HTR-8/SVneo (cell line): ENCODE measurements at regions not wholly inside any gene's neighbourhood (a gene's known extent, or its start where the extent isn't known, plus 50 kb on each side); places are given as distances from the start of the nearest gene placed in this dataset.
"Not testable (repeated sequence)": the region's sequence is repeated elsewhere in the genome, so short reads cannot be mapped to it uniquely, and the experiment has no call there.

Source experiments
- DNase-seq: peaks from one replicate; pipeline ENCODE4 v3.0.0; 2011; ENCODE audit warnings: low spot score, mixed read lengths; ENCODE audit not compliant: insufficient read length
- FAIRE-seq: peaks from 2 replicates; lab custom pipeline; 2011; peaks lifted over from hg19 to GRCh38; lab: Jason Lieb, UNC

- no peak for FAIRE-seq
Measured at GRCh38 chr14:83085725-83086124, 1552.1 kb upstream of the SEL1L start.

GRCh38 chr14:83091991-83092956, 1558.6 kb upstream of the SEL1L start:
- not testable (repeated sequence) for FAIRE-seq, DNase-seq

More at GRCh38 chr14:83085725-83086124, 1552.1 kb upstream of the SEL1L start:
- DNase-seq = no peak

GRCh38 chr14:83096092-83096491, 1562.4 kb upstream of the SEL1L start:
- FAIRE-seq (no peak), DNase-seq (no peak)

GRCh38 chr14:83101846-83102245, 1568.2 kb upstream of the SEL1L start:
- DNase-seq (no peak), FAIRE-seq (no peak)

GRCh38 chr14:83118029-83118428, 1584.4 kb upstream of the SEL1L start:
- DNase-seq = no peak
- no peak for FAIRE-seq

- DNase-seq = no peak
Measured at GRCh38 chr14:83120187-83120586, 1586.5 kb upstream of the SEL1L start.

GRCh38 chr14:83126076-83126475, 1592.4 kb upstream of the SEL1L start:
- no peak for DNase-seq
- FAIRE-seq = no peak

More at GRCh38 chr14:83120187-83120586, 1586.5 kb upstream of the SEL1L start:
- no peak for FAIRE-seq

- DNase-seq = no peak
- FAIRE-seq = no peak
Measured at GRCh38 chr14:83128783-83129182, 1595.1 kb upstream of the SEL1L start.

- no peak for DNase-seq
- FAIRE-seq = no peak
Measured at GRCh38 chr14:83129496-83129895, 1595.8 kb upstream of the SEL1L start.

- no peak for FAIRE-seq
- DNase-seq = no peak
Measured at GRCh38 chr14:83133981-83134645, 1600.5 kb upstream of the SEL1L start.

- no peak for DNase-seq
- FAIRE-seq = no peak
Measured at GRCh38 chr14:83140756-83141155, 1607.1 kb upstream of the SEL1L start.

GRCh38 chr14:83147006-83147405, 1613.4 kb upstream of the SEL1L start:
- DNase-seq (no peak), FAIRE-seq (no peak)

GRCh38 chr14:83151571-83151970, 1617.9 kb upstream of the SEL1L start:
- no peak for FAIRE-seq
- DNase-seq = no peak

- no peak for DNase-seq
- no peak for FAIRE-seq
Measured at GRCh38 chr14:83153081-83153480, 1619.4 kb upstream of the SEL1L start.

GRCh38 chr14:83162361-83162929, 1628.8 kb upstream of the SEL1L start:
- DNase-seq (no peak), FAIRE-seq (no peak)

- no peak for DNase-seq
- no peak for FAIRE-seq
Measured at GRCh38 chr14:83163016-83163415, 1629.4 kb upstream of the SEL1L start.

GRCh38 chr14:83164016-83164415, 1630.4 kb upstream of the SEL1L start:
- DNase-seq (peak; percentile 34), FAIRE-seq (peak; percentile 38)

GRCh38 chr14:83164591-83164990, 1630.9 kb upstream of the SEL1L start:
- DNase-seq (no peak), FAIRE-seq (no peak)

GRCh38 chr14:83170165-83170564, 1636.5 kb upstream of the SEL1L start:
- FAIRE-seq (no peak), DNase-seq (no peak)

GRCh38 chr14:83171761-83172160, 1638.1 kb upstream of the SEL1L start:
- no peak for DNase-seq
- FAIRE-seq = no peak

GRCh38 chr14:83172363-83172762, 1638.7 kb upstream of the SEL1L start:
- no peak for FAIRE-seq
- DNase-seq = peak; percentile 10
